22Rv1 (cell line): ENCODE measurements at regions not wholly inside any gene's neighbourhood (a gene's known extent, or its start where the extent isn't known, plus 50 kb on each side); places are given as distances from the start of the nearest gene placed in this dataset.

Experiments
- H3K27ac ChIP-seq: fragments of 450-650 bp; 2 replicates; pipeline ENCODE4 v1.5.1; 2017
- CTCF ChIP-seq: fragments of 450-650 bp; IDR thresholded peaks from 2 replicates; pipeline ENCODE4 v1.5.1; 2017; ENCODE audit warnings: mild to moderate bottlenecking
- ZFX ChIP-seq: fragments of 450-650 bp; IDR thresholded peaks from 2 replicates; pipeline ENCODE4 v1.6.1; 2017; ENCODE audit warnings: antibody characterized with exemption, borderline replicate concordance

- no peak overlapping the region for H3K27ac ChIP-seq
- TF ChIP-seq CTCF: no peak
- no peak for TF ChIP-seq ZFX
These were observed 85.6 kb upstream of the KIT start for GRCh38 chr4:54572152-54572542.

- TF ChIP-seq CTCF: no peak
- H3K27ac ChIP-seq: no peak overlapping the region
These were observed 83.3 kb upstream of the KIT start for GRCh38 chr4:54574500-54574899.

- H3K27ac ChIP-seq: no peak overlapping the region
- TF ChIP-seq ZFX: no peak
- TF ChIP-seq CTCF: no peak
These were observed 81.8 kb upstream of the KIT start for GRCh38 chr4:54575919-54576318.

GRCh38 chr4:54581807-54582206 lies 76.0 kb upstream of the KIT start:
- TF ChIP-seq CTCF: no peak
- no peak for TF ChIP-seq ZFX
- H3K27ac ChIP-seq: no peak overlapping the region

- H3K27ac ChIP-seq: no peak overlapping the region
These were observed 72.3 kb upstream of the KIT start for GRCh38 chr4:54585321-54586000.

GRCh38 chr4:54586320-54586955 lies 71.3 kb upstream of the KIT start:
- TF ChIP-seq CTCF (no peak), ZFX (no peak)
- no peak overlapping the region for H3K27ac ChIP-seq

More at GRCh38 chr4:54585321-54586000, 72.3 kb upstream of the KIT start:
- TF ChIP-seq ZFX: no peak
- TF ChIP-seq CTCF: no peak

GRCh38 chr4:54587107-54587891 lies 70.5 kb upstream of the KIT start:
- no peak for TF ChIP-seq ZFX
- no peak for TF ChIP-seq CTCF
- H3K27ac ChIP-seq: no peak overlapping the region
